Thoracic aorta (tissue), 2 donors: ENCODE measurements at regions not wholly inside any gene's neighbourhood (a gene's known extent, or its start where the extent isn't known, plus 50 kb on each side); places are given as distances from the start of the nearest gene placed in this dataset.

Experiments used
- ATAC-seq: fragments of 150-250 bp; one replicate; pipeline ENCODE4 v1.8.0; 2017; ENCODE audit warnings: low read depth; ENCODE audit not compliant: insufficient number of reproducible peaks, low FRiP score
- DNase-seq: peaks from one replicate; pipeline ENCODE4 v3.0.0-alpha.2; 2020; ENCODE audit warnings: low spot score
- H3K27ac ChIP-seq, 2 donors: fragments of 200-600 bp; sonication (generic); 1 replicate in 1 of 2; 2 replicates in 1 of 2; pipeline ENCODE4 v1.5.1; 2016; ENCODE audit warnings: mild to moderate bottlenecking in 2 of 2, moderate library complexity in 2 of 2
- H3K27me3 ChIP-seq: fragments of 200-600 bp; sonication (generic); replicated peaks from 2 replicates; pipeline ENCODE4 v1.6.0; 2016; ENCODE audit warnings: mild to moderate bottlenecking; ENCODE audit not compliant: insufficient read depth
- H3K36me3 ChIP-seq: fragments of 200-600 bp; sonication (generic); one replicate; pipeline ENCODE4 v1.5.1; 2016
- H3K4me1 ChIP-seq, 2 donors: fragments of 200-600 bp; sonication (generic); 1 replicate in 1 of 2; 2 replicates in 1 of 2; pipeline versions ENCODE4 v1.5.1 to v1.6.0; 2016; ENCODE audit warnings: low read depth in 2 of 2, mild to moderate bottlenecking in 1 of 2; ENCODE audit not compliant: control insufficient read depth in 1 of 2
- H3K4me3 ChIP-seq: fragments of 200-600 bp; sonication (generic); 2 replicates; pipeline ENCODE4 v1.5.1; 2016; ENCODE audit warnings: mild to moderate bottlenecking
- H3K9me3 ChIP-seq: fragments of 200-600 bp; sonication (generic); 2 replicates; pipeline ENCODE4 v1.5.1; 2016
- TF ChIP-seq, protein P1 (sequence below): fragments of 200-600 bp; sonication (generic); IDR thresholded peaks from one replicate; pipeline ENCODE4 v1.5.1; 2019; ENCODE audit warnings: antibody characterized with exemption

DNA sequence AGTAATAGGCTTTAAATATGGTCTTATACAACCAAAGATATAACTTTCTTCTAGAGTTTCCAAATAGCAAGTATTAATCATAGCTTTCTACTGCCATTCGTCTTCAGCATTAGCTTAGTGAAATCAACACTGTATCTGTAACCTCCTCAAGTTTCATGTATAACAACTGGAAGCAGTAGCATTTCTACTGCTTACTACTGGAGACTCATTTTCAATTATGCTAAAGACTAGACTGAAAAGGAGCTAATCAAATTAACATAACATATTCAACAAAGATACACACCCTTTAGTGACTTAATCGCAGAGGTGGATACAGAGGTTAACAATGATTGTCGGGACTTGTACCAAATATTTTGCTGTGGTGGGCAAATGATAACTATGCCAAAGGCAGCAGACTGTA is 344.2 kb upstream of the TEX13C start:
- no peak for ATAC-seq
- Histone ChIP-seq H3K27ac (no peak overlapping the region), H3K9me3 (no peaks in the 10 kb centered on the region), H3K36me3 (no peaks in the 10 kb centered on the region), H3K4me3 (no peak overlapping the region), H3K27me3 (no peaks in the 10 kb centered on the region), H3K4me1 (no peaks in the 10 kb centered on the region)
- TF ChIP-seq, protein P1, sequence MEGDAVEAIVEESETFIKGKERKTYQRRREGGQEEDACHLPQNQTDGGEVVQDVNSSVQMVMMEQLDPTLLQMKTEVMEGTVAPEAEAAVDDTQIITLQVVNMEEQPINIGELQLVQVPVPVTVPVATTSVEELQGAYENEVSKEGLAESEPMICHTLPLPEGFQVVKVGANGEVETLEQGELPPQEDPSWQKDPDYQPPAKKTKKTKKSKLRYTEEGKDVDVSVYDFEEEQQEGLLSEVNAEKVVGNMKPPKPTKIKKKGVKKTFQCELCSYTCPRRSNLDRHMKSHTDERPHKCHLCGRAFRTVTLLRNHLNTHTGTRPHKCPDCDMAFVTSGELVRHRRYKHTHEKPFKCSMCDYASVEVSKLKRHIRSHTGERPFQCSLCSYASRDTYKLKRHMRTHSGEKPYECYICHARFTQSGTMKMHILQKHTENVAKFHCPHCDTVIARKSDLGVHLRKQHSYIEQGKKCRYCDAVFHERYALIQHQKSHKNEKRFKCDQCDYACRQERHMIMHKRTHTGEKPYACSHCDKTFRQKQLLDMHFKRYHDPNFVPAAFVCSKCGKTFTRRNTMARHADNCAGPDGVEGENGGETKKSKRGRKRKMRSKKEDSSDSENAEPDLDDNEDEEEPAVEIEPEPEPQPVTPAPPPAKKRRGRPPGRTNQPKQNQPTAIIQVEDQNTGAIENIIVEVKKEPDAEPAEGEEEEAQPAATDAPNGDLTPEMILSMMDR, result no peak
- no peak for DNase-seq

GRCh38 chrX:124981420-124981819 is 338.3 kb upstream of the TEX13C start:
- Histone ChIP-seq H3K36me3 (no peaks in the 10 kb centered on the region), H3K4me3 (no peak overlapping the region), H3K27me3 (no peaks in the 10 kb centered on the region), H3K4me1 (no peaks in the 10 kb centered on the region), H3K27ac (no peak overlapping the region), H3K9me3 (no peaks in the 10 kb centered on the region)
- no peak for ATAC-seq
- TF ChIP-seq, protein P1, result no peak
- DNase-seq, result no peak

DNA sequence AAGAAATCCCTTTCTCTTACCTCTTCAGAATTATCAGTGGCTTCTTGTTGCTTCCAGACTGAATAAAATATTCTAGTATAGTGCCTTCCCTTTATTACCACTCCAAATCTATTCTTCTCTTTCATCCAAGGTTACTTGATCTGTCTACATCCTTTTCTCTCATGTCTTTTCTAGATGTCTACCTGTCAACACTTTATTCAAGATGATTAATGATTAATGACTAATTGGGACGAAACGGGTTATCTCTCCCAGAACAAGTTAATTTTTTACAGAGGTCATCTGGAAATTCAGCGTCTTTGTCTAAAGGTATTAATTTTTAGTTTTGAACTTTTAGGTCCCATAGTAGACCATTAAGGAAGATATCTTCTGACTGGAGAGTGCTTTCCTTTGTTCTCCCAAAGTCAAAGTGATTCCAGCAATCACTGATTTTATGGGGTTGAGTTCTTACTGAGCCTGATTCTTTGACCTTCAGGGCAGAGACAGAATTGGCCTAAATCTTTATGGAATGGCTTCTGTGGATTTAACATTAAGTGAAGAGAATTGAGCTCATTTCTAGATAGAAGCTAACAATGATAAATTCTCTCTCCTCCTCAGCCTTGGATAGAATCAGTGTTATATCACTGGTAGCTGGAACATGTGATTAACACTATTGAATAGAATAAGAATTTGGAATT is 335.4 kb upstream of the TEX13C start:
- Histone ChIP-seq H3K9me3 (no peaks in the 10 kb centered on the region), H3K27ac (no peak overlapping the region), H3K4me3 (no peak overlapping the region), H3K4me1 (no peaks in the 10 kb centered on the region), H3K36me3 (no peaks in the 10 kb centered on the region), H3K27me3 (no peaks in the 10 kb centered on the region)
- ATAC-seq, result no peak
- no peak for DNase-seq
- TF ChIP-seq, protein P1, result no peak

DNA sequence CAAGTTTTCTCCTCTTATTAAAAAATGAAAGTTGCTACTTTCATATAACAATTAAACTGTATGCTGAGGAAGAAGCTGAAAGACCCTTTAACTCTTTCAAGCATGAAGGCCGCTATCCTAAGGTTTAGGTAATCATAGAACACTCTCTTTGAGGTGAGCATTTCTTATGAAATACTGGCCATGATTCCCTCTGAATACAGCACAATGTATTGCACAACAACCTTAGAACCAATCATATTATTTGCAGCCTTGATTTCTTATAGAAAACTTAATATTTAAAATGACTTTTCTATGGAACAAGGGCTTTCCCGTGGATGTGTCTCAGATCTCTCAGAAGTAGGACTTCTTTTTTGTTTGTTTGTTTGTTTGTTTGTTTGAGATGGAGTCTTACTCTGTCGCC is 333.4 kb upstream of the TEX13C start:
- H3K4me1 ChIP-seq, result no peaks in the 10 kb centered on the region
- TF ChIP-seq, protein P1, result no peak
- no peak overlapping the region for H3K27ac ChIP-seq
- no peaks in the 10 kb centered on the region for H3K36me3 ChIP-seq
- ATAC-seq (no peak), DNase-seq (no peak)
- H3K4me3 ChIP-seq, result no peak overlapping the region
- no peaks in the 10 kb centered on the region for H3K9me3 ChIP-seq
- H3K27me3 ChIP-seq, result no peaks in the 10 kb centered on the region

- Histone ChIP-seq H3K27me3 (no peaks in the 10 kb centered on the region), H3K4me1 (no peaks in the 10 kb centered on the region), H3K9me3 (no peaks in the 10 kb centered on the region), H3K36me3 (no peaks in the 10 kb centered on the region), H3K27ac (no peak overlapping the region), H3K4me3 (no peak overlapping the region)
- DNase-seq, result no peak
- TF ChIP-seq, protein P1, result no peak
- no peak for ATAC-seq
Observed at GRCh38 chrX:124993735-124994134, 325.9 kb upstream of the TEX13C start.
